Fibroblast of lung (primary cell): ENCODE measurements at regions not wholly inside any gene's neighbourhood (a gene's known extent, or its start where the extent isn't known, plus 50 kb on each side); places are given as distances from the start of the nearest gene placed in this dataset.

ENCODE experiments used
- DNase-seq, 2 donors: peaks; one replicate each; pipeline versions ENCODE4 v3.0.0 to v3.0.0-alpha.2; 2010; ENCODE audit warnings: low read depth in 2 of 2
- H2AFZ ChIP-seq: 2 replicates; pipeline ENCODE4 v1.5.1; 2012; ENCODE audit warnings: low read length, control low read depth, inconsistent platforms
- H3K27ac ChIP-seq: 2 replicates; pipeline ENCODE4 v1.5.1; 2011; ENCODE audit warnings: low read length, control low read depth; ENCODE audit not compliant: insufficient read depth
- H3K27me3 ChIP-seq: 2 replicates; pipeline ENCODE4 v1.5.1; 2011; ENCODE audit warnings: mild to moderate bottlenecking, low read length; ENCODE audit not compliant: control insufficient read depth, insufficient read depth
- H3K36me3 ChIP-seq: 2 replicates; pipeline ENCODE4 v1.5.1; 2011; ENCODE audit warnings: low read length; ENCODE audit not compliant: control insufficient read depth, insufficient read depth
- H3K4me1 ChIP-seq: 2 replicates; pipeline ENCODE4 v1.5.1; 2011; ENCODE audit warnings: low read length; ENCODE audit not compliant: control insufficient read depth, insufficient read depth; ENCODE audit errors: extremely low read depth
- H3K4me2 ChIP-seq: 2 replicates; pipeline ENCODE4 v1.5.1; 2011; ENCODE audit warnings: low read length, control low read depth; ENCODE audit not compliant: insufficient read depth; ENCODE audit errors: extremely low read depth
- H3K4me3 ChIP-seq, 4 experiments: fragments of 200-600 bp in 1 of 4; sonication (generic) in 1 of 4; replicated peaks in 1 of 4; 2 replicates each; pipeline ENCODE4 v1.5.1; 2011 to 2016; ENCODE audit warnings: low read length in 4 of 4, low read depth in 3 of 4, mild to moderate bottlenecking in 3 of 4, control low read depth in 2 of 4, inconsistent platforms in 1 of 4, mixed read lengths in 1 of 4; ENCODE audit not compliant: insufficient read depth in 1 of 4; ENCODE audit errors: control extremely low read depth in 1 of 4
- H3K79me2 ChIP-seq: 2 replicates; pipeline ENCODE4 v1.5.1; 2012; ENCODE audit warnings: mild to moderate bottlenecking, low read length, inconsistent platforms; ENCODE audit not compliant: control insufficient read depth, insufficient read depth
- H3K9ac ChIP-seq: 2 replicates; pipeline ENCODE4 v1.5.1; 2011; ENCODE audit warnings: mild to moderate bottlenecking, low read length, control low read depth; ENCODE audit not compliant: insufficient read depth
- H3K9me3 ChIP-seq: 2 replicates; pipeline ENCODE4 v1.5.1; 2012; ENCODE audit warnings: low read depth, low read length; ENCODE audit not compliant: control insufficient read depth, insufficient read depth
- H4K20me1 ChIP-seq: 2 replicates; pipeline ENCODE4 v1.5.1; 2011; ENCODE audit warnings: low read length; ENCODE audit not compliant: control insufficient read depth, insufficient read depth; ENCODE audit errors: extremely low read depth
- CTCF ChIP-seq, 2 donors: IDR thresholded peaks in 1 of 2; conservative IDR thresholded peaks in 1 of 2; 1 replicate in 1 of 2; 2 replicates in 1 of 2; pipeline ENCODE4 v1.5.1; 2011 to 2012; ENCODE audit warnings: low read length in 2 of 2, control low read depth in 1 of 2, inconsistent platforms in 1 of 2, low read depth in 1 of 2, mild to moderate bottlenecking in 1 of 2
- EZH2 ChIP-seq: IDR thresholded peaks from 2 replicates; pipeline ENCODE4 v1.5.1; 2012; ENCODE audit warnings: low read length, control low read depth, mild to moderate bottlenecking; ENCODE audit errors: missing control alignments

GRCh38 chr12:92208613-92209121 lies 63.0 kb upstream of the BTG1 start:
- H3K4me3 ChIP-seq: no peak overlapping the region
- H3K79me2 ChIP-seq: no peaks in the 10 kb centered on the region
- no peaks in the 10 kb centered on the region for H3K36me3 ChIP-seq
- no peak overlapping the region for H3K9ac ChIP-seq
- no peaks in the 10 kb centered on the region for H3K9me3 ChIP-seq
- no peak overlapping the region for H3K27ac ChIP-seq
- no peak overlapping the region for H3K4me2 ChIP-seq
- no peaks in the 10 kb centered on the region for H3K4me1 ChIP-seq
- H2AFZ ChIP-seq: no peak overlapping the region
- peak; percentile 18 to 81 for DNase-seq
- no peaks in the 10 kb centered on the region for H3K27me3 ChIP-seq
- H4K20me1 ChIP-seq: no peaks in the 10 kb centered on the region
- no peak for TF ChIP-seq CTCF (conservative IDR thresholded peaks at IDR 0.05 in 1 of 2, IDR thresholded peaks at IDR 0.05 in 1 of 2; ENCODE audit: low read depth in 1 of 2, low read length in 2 of 2)
- TF ChIP-seq EZH2: no peak

GRCh38 chr12:92206596-92206995 lies 61.0 kb upstream of the BTG1 start:
- Histone ChIP-seq H2AFZ (no peak overlapping the region), H3K9me3 (no peaks in the 10 kb centered on the region), H3K79me2 (no peaks in the 10 kb centered on the region), H3K4me3 (no peak overlapping the region), H4K20me1 (no peaks in the 10 kb centered on the region), H3K27me3 (no peaks in the 10 kb centered on the region), H3K9ac (no peak overlapping the region), H3K27ac (no peak overlapping the region), H3K4me2 (no peak overlapping the region), H3K36me3 (no peaks in the 10 kb centered on the region), H3K4me1 (no peaks in the 10 kb centered on the region)
- DNase-seq: no peak
- TF ChIP-seq EZH2: no peak
- TF ChIP-seq CTCF (conservative IDR thresholded peaks at IDR 0.05 in 1 of 2, IDR thresholded peaks at IDR 0.05 in 1 of 2; ENCODE audit: low read depth in 1 of 2, low read length in 2 of 2): no peak

GRCh38 chr12:92206011-92206410 lies 60.4 kb upstream of the BTG1 start:
- Histone ChIP-seq H3K9me3 (no peaks in the 10 kb centered on the region), H3K27me3 (no peaks in the 10 kb centered on the region), H2AFZ (no peak overlapping the region), H3K4me3 (no peak overlapping the region), H3K79me2 (no peaks in the 10 kb centered on the region), H4K20me1 (no peaks in the 10 kb centered on the region), H3K27ac (no peak overlapping the region), H3K9ac (no peak overlapping the region), H3K4me1 (no peaks in the 10 kb centered on the region), H3K4me2 (no peak overlapping the region), H3K36me3 (no peaks in the 10 kb centered on the region)
- no peak for DNase-seq
- TF ChIP-seq CTCF (conservative IDR thresholded peaks at IDR 0.05 in 1 of 2, IDR thresholded peaks at IDR 0.05 in 1 of 2; ENCODE audit: low read depth in 1 of 2, low read length in 2 of 2) (no peak), EZH2 (no peak)
